Stimulated activated CD8-positive, alpha-beta memory T cell treated with anti-CD3 and anti-CD28 coated beads, Interleukin-7, amount 100 ng/mL, for 1 hour (primary cell): ENCODE measurements at regions not wholly inside any gene's neighbourhood (a gene's known extent, or its start where the extent isn't known, plus 50 kb on each side); places are given as distances from the start of the nearest gene placed in this dataset.

Source experiments
- DNase-seq, 2 donors: peaks; one replicate each; pipeline ENCODE4 v3.0.0-alpha.2; 2020; ENCODE audit warnings: low read depth in 2 of 2

- DNase-seq, result no peak
Measured at GRCh38 chr6:156517088-156517487, 260.1 kb upstream of the ARID1B start.

GRCh38 chr6:156515242-156515641, 261.9 kb upstream of the ARID1B start:
- DNase-seq, result no peak

GRCh38 chr6:156513504-156513903, 263.7 kb upstream of the ARID1B start:
- DNase-seq, result no peak

GRCh38 chr6:156511570-156511969, 265.6 kb upstream of the ARID1B start:
- no peak for DNase-seq

- DNase-seq, result no peak
Measured at GRCh38 chr6:156511051-156511450, 266.1 kb upstream of the ARID1B start.

- no peak for DNase-seq
Measured at GRCh38 chr6:156510242-156510641, 266.9 kb upstream of the ARID1B start.

GRCh38 chr6:156509496-156509895, 267.7 kb upstream of the ARID1B start:
- no peak for DNase-seq

GRCh38 chr6:156508923-156509322, 268.3 kb upstream of the ARID1B start:
- no peak for DNase-seq

- DNase-seq, result no peak
Measured at GRCh38 chr6:156508126-156508525, 269.1 kb upstream of the ARID1B start.

GRCh38 chr6:156507656-156508055, 269.5 kb upstream of the ARID1B start:
- no peak for DNase-seq

- DNase-seq, result no peak
Measured at GRCh38 chr6:156507106-156507505, 270.1 kb upstream of the ARID1B start.

- DNase-seq, result no peak
Measured at GRCh38 chr6:156502969-156503504, 274.1 kb upstream of the ARID1B start.

GRCh38 chr6:156497618-156498017, 279.6 kb upstream of the ARID1B start:
- DNase-seq, result no peak

- no peak for DNase-seq
Measured at GRCh38 chr6:156487877-156488276, 289.3 kb upstream of the ARID1B start.

- DNase-seq, result no peak
Measured at GRCh38 chr6:156485150-156485549, 292.0 kb upstream of the ARID1B start.

GRCh38 chr6:156474507-156475120, 302.6 kb upstream of the ARID1B start:
- DNase-seq, result no peak

GRCh38 chr6:156471000-156471399, 306.2 kb upstream of the ARID1B start:
- no peak for DNase-seq

GRCh38 chr6:156464100-156464878, 312.9 kb upstream of the ARID1B start:
- DNase-seq, result no peak

- no peak for DNase-seq
Measured at GRCh38 chr6:156461647-156462046, 315.5 kb upstream of the ARID1B start.

- DNase-seq, result no peak
Measured at GRCh38 chr6:156457601-156458000, 319.6 kb upstream of the ARID1B start.

- DNase-seq, result no peak
Measured at GRCh38 chr6:156455847-156456246, 321.3 kb upstream of the ARID1B start.

- DNase-seq, result no peak
Measured at GRCh38 chr6:156454867-156455266, 322.3 kb upstream of the ARID1B start.

GRCh38 chr6:156451726-156452125, 325.5 kb upstream of the ARID1B start:
- DNase-seq, result no peak
